Kidney glomerular epithelial cell (primary cell): ENCODE measurements at regions not wholly inside any gene's neighbourhood (a gene's known extent, or its start where the extent isn't known, plus 50 kb on each side); places are given as distances from the start of the nearest gene placed in this dataset.
"Not testable (repeated sequence)": the region's sequence is repeated elsewhere in the genome, so short reads cannot be mapped to it uniquely, and the experiment has no call there.

Source experiments
- DNase-seq: peaks from one replicate; lab custom pipeline; 2025; lab: John Stamatoyannopoulos, UW

GRCh38 chr21:25234857-25235801 is 372.2 kb downstream of the MRPL39 start:
- no peak for DNase-seq

- no peak for DNase-seq
Measured at GRCh38 chr21:25220954-25221353, 386.3 kb downstream of the MRPL39 start.

GRCh38 chr21:25220169-25220568 is 387.1 kb downstream of the MRPL39 start:
- no peak for DNase-seq

GRCh38 chr21:25215698-25216384 is 391.4 kb downstream of the MRPL39 start:
- no peak for DNase-seq

- DNase-seq = no peak
Measured at GRCh38 chr21:25214676-25215075, 392.6 kb downstream of the MRPL39 start.

- no peak for DNase-seq
Measured at GRCh38 chr21:25199944-25200343, 407.3 kb downstream of the MRPL39 start.

- peak; percentile 24 for DNase-seq
Measured at GRCh38 chr21:25191141-25191540, 416.1 kb downstream of the MRPL39 start.

GRCh38 chr21:25189497-25189896 is 417.8 kb downstream of the MRPL39 start:
- no peak for DNase-seq

- no peak for DNase-seq
Measured at GRCh38 chr21:25188677-25189079, 418.6 kb downstream of the MRPL39 start.

- no peak for DNase-seq
Measured at GRCh38 chr21:25186273-25186672, 421.0 kb downstream of the MRPL39 start.

- DNase-seq = no peak
Measured at GRCh38 chr21:25183577-25183976, 423.7 kb downstream of the MRPL39 start.

GRCh38 chr21:25181690-25182089 is 425.6 kb downstream of the MRPL39 start:
- DNase-seq = not testable (repeated sequence)

GRCh38 chr21:25179116-25179515 is 428.2 kb downstream of the MRPL39 start:
- DNase-seq = no peak

- DNase-seq = no peak
Measured at GRCh38 chr21:25176637-25177412, 430.5 kb downstream of the MRPL39 start.

GRCh38 chr21:25175938-25176337 is 431.3 kb downstream of the MRPL39 start:
- no peak for DNase-seq

- DNase-seq = peak; percentile 12
Measured at GRCh38 chr21:25171438-25171837, 435.8 kb downstream of the MRPL39 start.

- DNase-seq = no peak
Measured at GRCh38 chr21:25170681-25171080, 436.6 kb downstream of the MRPL39 start.

GRCh38 chr21:25169370-25169769 is 437.9 kb downstream of the MRPL39 start:
- no peak for DNase-seq

- DNase-seq = not testable (repeated sequence)
Measured at GRCh38 chr21:25166904-25167303, 440.4 kb downstream of the MRPL39 start.

GRCh38 chr21:25161571-25161970 is 445.7 kb downstream of the MRPL39 start:
- no peak for DNase-seq

- not testable (repeated sequence) for DNase-seq
Measured at GRCh38 chr21:25155020-25155419, 452.3 kb downstream of the MRPL39 start.

- DNase-seq = no peak
Measured at GRCh38 chr21:25149022-25149421, 458.3 kb downstream of the MRPL39 start.
